Stimulated activated CD8-positive, alpha-beta memory T cell treated with anti-CD3 and anti-CD28 coated beads, Interleukin-2, amount 100 ng/mL, for 1 hour (primary cell): ENCODE measurements at regions not wholly inside any gene's neighbourhood (a gene's known extent, or its start where the extent isn't known, plus 50 kb on each side); places are given as distances from the start of the nearest gene placed in this dataset.

Source experiments
- DNase-seq, 2 donors: peaks; one replicate each; pipeline ENCODE4 v3.0.0-alpha.2; 2020; ENCODE audit warnings: low read depth in 2 of 2

GRCh38 chr9:129359916-129360536 is 182.0 kb upstream of the IER5L start:
- DNase-seq = no peak

- DNase-seq = no peak
Measured at GRCh38 chr9:129359162-129359811, 181.2 kb upstream of the IER5L start.

GRCh38 chr9:129358621-129359154 is 180.6 kb upstream of the IER5L start:
- no peak for DNase-seq

GRCh38 chr9:129357773-129358245 is 179.7 kb upstream of the IER5L start:
- DNase-seq = no peak

- no peak for DNase-seq
Measured at GRCh38 chr9:129356871-129357772, 179.1 kb upstream of the IER5L start.

- DNase-seq = no peak
Measured at GRCh38 chr9:129355631-129356030, 177.6 kb upstream of the IER5L start.

GRCh38 chr9:129354498-129354897 is 176.4 kb upstream of the IER5L start:
- no peak for DNase-seq

- DNase-seq = no peak
Measured at GRCh38 chr9:129353697-129354336, 175.8 kb upstream of the IER5L start.

- no peak for DNase-seq
Measured at GRCh38 chr9:129352146-129352865, 174.2 kb upstream of the IER5L start.

- no peak for DNase-seq
Measured at GRCh38 chr9:129351642-129352145, 173.6 kb upstream of the IER5L start.

- no peak for DNase-seq
Measured at GRCh38 chr9:129351058-129351641, 173.1 kb upstream of the IER5L start.

GRCh38 chr9:129350143-129350935 is 172.3 kb upstream of the IER5L start:
- no peak for DNase-seq

GRCh38 chr9:129349665-129349947 is 171.5 kb upstream of the IER5L start:
- no peak for DNase-seq

- no peak for DNase-seq
Measured at GRCh38 chr9:129348890-129349664, 171.0 kb upstream of the IER5L start.

- DNase-seq = no peak
Measured at GRCh38 chr9:129347316-129348120, 169.5 kb upstream of the IER5L start.

GRCh38 chr9:129346046-129346445 is 168.0 kb upstream of the IER5L start:
- no peak for DNase-seq

- no peak for DNase-seq
Measured at GRCh38 chr9:129344641-129345495, 166.8 kb upstream of the IER5L start.
